Upper lobe of left lung (tissue), 6 donors: ENCODE measurements at regions not wholly inside any gene's neighbourhood (a gene's known extent, or its start where the extent isn't known, plus 50 kb on each side); places are given as distances from the start of the nearest gene placed in this dataset.

Source experiments
- ATAC-seq, 2 donors: fragments of 200-7000 bp; cut with Tn5 transposase; one replicate each; pipeline ENCODE4 v1.9.1; 2022; ENCODE audit warnings: mild to moderate bottlenecking in 2 of 2, moderate library complexity in 2 of 2; ENCODE audit not compliant: low FRiP score in 2 of 2
- DNase-seq, 2 donors: peaks; one replicate each; pipeline ENCODE4 v3.0.0-alpha.2; 2019 to 2020
- H3K27ac ChIP-seq, 4 donors: fragments of 200-600 bp; sonication (generic); one replicate each; pipeline ENCODE4 v1.5.1; 2016 to 2019
- H3K27me3 ChIP-seq, 4 donors: fragments of 200-600 bp; sonication (generic); one replicate each; pipeline ENCODE4 v1.5.1; 2017 to 2019
- H3K36me3 ChIP-seq, 4 donors: fragments of 200-600 bp; sonication (generic); one replicate each; pipeline ENCODE4 v1.5.1; 2016 to 2019
- H3K4me1 ChIP-seq, 4 donors: fragments of 200-600 bp; sonication (generic); one replicate each; pipeline ENCODE4 v1.5.1; 2018 to 2019
- H3K4me3 ChIP-seq, 4 donors: fragments of 200-600 bp; sonication (generic); one replicate each; pipeline ENCODE4 v1.5.1; 2017 to 2019; ENCODE audit warnings: mild to moderate bottlenecking in 2 of 4, moderate library complexity in 1 of 4
- H3K9me3 ChIP-seq, 4 donors: fragments of 200-600 bp; sonication (generic); one replicate each; pipeline ENCODE4 v1.5.1; 2018 to 2019
- EP300 ChIP-seq, 4 donors: sonication (generic); formaldehyde crosslinking; IDR thresholded peaks; one replicate each; pipeline ENCODE4 v1.5.1; 2017; ENCODE audit warnings: antibody characterized with exemption in 4 of 4, control low read depth in 2 of 4
- POLR2A ChIP-seq, 4 donors: fragments of 450-650 bp; IDR thresholded peaks; one replicate each; pipeline ENCODE4 v1.5.1; 2016 to 2017; ENCODE audit warnings: antibody characterized with exemption in 4 of 4, mild to moderate bottlenecking in 2 of 4
- POLR2AphosphoS5 ChIP-seq, 2 donors: sonication (generic); formaldehyde crosslinking; IDR thresholded peaks; one replicate each; pipeline ENCODE4 v1.5.1; 2017; ENCODE audit warnings: antibody characterized with exemption in 2 of 2
- WGBS, 2 donors: methylation state at CpG; one replicate each; pipeline ENCODE4 v1.1.5; 2017 to 2018; 5-methylcytosine and 5-hydroxymethylcytosine counted together
- TF ChIP-seq, protein P1 (sequence below), 6 experiments: fragments of 450-650 bp in 4 of 6; fragments of 200-600 bp in 2 of 6; sonication (generic) in 2 of 6; IDR thresholded peaks; one replicate each; pipeline ENCODE4 v1.5.1; 2016 to 2019; ENCODE audit warnings: antibody characterized with exemption in 6 of 6
- donor health status: DM: no; HTN: no; CAD: no; lungs with moderate emphysema.
- donor health status: DM: no; HTN: yes; CAD: no; lungs with severe emphysema.

DNA sequence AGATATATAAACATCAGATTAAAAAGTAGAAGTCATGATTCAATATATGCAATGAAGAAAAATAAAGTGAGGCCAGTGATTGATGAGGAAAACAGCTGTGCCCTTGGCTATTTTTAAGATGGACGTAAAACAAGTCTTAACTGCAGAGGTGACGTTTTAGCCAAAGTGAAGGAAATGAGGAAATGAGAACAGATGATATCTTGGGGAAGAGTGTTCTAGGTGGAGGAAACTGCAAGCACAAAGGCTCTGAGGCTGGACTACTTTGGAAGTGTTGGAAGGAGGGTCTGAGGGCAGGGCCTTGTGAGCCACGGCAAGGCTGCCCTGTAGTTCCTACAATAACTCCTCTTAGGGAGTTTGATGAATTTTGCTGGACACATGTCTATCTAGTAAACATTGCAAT is 140.5 kb upstream of the AKR1E2 start:
- no peaks in the 10 kb centered on the region for H3K27me3 ChIP-seq
- H3K4me3 ChIP-seq: no peak overlapping the region
- no peaks in the 10 kb centered on the region for H3K36me3 ChIP-seq
- H3K4me1 ChIP-seq: no peaks in the 10 kb centered on the region
- WGBS, 2 donors: 40 to 52% methylated on average over 3 of the region's 3 CpGs
- H3K27ac ChIP-seq: no peak overlapping the region
- TF ChIP-seq POLR2AphosphoS5 (IDR thresholded peaks at IDR 0.05) (no peak), POLR2A (IDR thresholded peaks at IDR 0.05) (no peak), EP300 (IDR thresholded peaks at IDR 0.05) (no peak)
- TF ChIP-seq, protein P1, sequence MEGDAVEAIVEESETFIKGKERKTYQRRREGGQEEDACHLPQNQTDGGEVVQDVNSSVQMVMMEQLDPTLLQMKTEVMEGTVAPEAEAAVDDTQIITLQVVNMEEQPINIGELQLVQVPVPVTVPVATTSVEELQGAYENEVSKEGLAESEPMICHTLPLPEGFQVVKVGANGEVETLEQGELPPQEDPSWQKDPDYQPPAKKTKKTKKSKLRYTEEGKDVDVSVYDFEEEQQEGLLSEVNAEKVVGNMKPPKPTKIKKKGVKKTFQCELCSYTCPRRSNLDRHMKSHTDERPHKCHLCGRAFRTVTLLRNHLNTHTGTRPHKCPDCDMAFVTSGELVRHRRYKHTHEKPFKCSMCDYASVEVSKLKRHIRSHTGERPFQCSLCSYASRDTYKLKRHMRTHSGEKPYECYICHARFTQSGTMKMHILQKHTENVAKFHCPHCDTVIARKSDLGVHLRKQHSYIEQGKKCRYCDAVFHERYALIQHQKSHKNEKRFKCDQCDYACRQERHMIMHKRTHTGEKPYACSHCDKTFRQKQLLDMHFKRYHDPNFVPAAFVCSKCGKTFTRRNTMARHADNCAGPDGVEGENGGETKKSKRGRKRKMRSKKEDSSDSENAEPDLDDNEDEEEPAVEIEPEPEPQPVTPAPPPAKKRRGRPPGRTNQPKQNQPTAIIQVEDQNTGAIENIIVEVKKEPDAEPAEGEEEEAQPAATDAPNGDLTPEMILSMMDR (IDR thresholded peaks at IDR 0.05): no peak
- DNase-seq (no peak), ATAC-seq (no peak)
- no peaks in the 10 kb centered on the region for H3K9me3 ChIP-seq

DNA sequence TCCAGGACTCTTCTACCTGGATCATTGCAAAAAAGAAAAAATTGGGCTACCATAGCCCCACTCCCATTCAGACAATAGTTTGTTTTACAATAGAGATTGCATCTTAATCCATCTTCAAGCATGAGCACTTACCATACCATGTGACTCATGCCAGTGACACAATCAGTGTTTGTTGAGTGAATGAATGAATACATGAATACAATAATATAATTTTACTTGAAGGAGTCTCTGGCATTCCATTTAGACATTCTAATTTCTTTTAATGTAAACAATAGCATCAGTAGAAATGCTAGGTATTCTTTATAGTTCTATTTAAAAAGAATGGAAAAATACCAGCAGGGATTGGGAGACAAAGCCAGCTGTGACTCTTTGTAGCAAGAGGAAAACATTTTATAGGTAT is 141.6 kb upstream of the AKR1E2 start:
- TF ChIP-seq POLR2AphosphoS5 (IDR thresholded peaks at IDR 0.05) (no peak), EP300 (IDR thresholded peaks at IDR 0.05) (no peak), POLR2A (IDR thresholded peaks at IDR 0.05) (no peak)
- TF ChIP-seq, protein P1 (IDR thresholded peaks at IDR 0.05): no peak
- Histone ChIP-seq H3K9me3 (no peaks in the 10 kb centered on the region), H3K4me3 (no peak overlapping the region), H3K27me3 (no peaks in the 10 kb centered on the region), H3K36me3 (no peaks in the 10 kb centered on the region), H3K27ac (no peak overlapping the region), H3K4me1 (no peaks in the 10 kb centered on the region)
- ATAC-seq: no peak
- DNase-seq: no peak

DNA sequence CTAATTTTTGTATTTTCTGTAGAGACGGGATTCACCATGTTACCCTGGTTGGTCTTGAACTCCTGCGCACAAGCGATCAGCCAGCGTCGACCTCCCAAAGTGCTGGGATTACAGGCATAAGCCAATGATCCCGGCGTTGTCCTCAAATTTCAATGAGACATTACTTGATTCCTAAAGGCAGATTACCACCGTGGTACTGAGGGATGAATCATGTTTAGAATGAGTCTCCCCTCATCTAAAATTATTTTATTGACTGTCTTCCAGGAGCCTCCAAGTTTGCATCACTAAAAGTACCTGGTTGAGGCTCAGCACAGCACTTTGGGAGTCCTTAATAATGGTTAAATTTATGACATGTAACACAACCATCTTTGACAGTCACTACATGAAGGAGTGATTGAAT is 142.2 kb upstream of the AKR1E2 start:
- H3K27me3 ChIP-seq: no peaks in the 10 kb centered on the region
- 97 to 98% methylated on average over 8 of the region's 8 CpGs for WGBS, 2 donors
- H3K36me3 ChIP-seq: no peaks in the 10 kb centered on the region
- DNase-seq (no peak), ATAC-seq (no peak)
- H3K27ac ChIP-seq: no peak overlapping the region
- H3K9me3 ChIP-seq: no peaks in the 10 kb centered on the region
- H3K4me3 ChIP-seq: no peak overlapping the region
- H3K4me1 ChIP-seq: peaks cover 0 to under 1% (median 0%) of the 10 kb centered on the region in 4 donors
- TF ChIP-seq, protein P1 (IDR thresholded peaks at IDR 0.05): no peak
- no peak for TF ChIP-seq POLR2AphosphoS5 (IDR thresholded peaks at IDR 0.05)
- TF ChIP-seq POLR2A (IDR thresholded peaks at IDR 0.05): no peak
- no peak for TF ChIP-seq EP300 (IDR thresholded peaks at IDR 0.05)

DNA sequence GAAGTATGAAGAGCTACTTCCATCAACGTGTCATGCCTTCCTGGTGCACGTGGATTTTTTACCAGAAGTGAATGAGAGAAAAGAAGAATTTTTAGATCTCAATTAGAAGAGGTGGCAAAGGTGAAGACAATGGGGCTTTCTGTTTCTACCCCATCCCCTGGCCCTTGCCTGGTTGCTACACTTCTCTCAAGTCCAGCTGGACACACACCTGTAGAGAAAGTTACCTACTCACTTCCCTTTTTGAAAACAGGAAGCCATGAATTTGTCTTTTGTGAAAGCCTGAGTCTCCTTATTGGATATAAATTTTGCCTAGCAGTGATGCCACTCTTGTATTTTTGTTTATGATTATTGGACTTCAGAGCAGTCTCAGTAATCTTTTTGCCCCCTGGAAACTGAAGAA is 142.9 kb upstream of the AKR1E2 start:
- H3K36me3 ChIP-seq: no peaks in the 10 kb centered on the region
- H3K4me3 ChIP-seq: no peak overlapping the region
- DNase-seq: no peak
- TF ChIP-seq EP300 (IDR thresholded peaks at IDR 0.05) (no peak), POLR2A (IDR thresholded peaks at IDR 0.05) (no peak), POLR2AphosphoS5 (IDR thresholded peaks at IDR 0.05) (no peak)
- TF ChIP-seq, protein P1 (IDR thresholded peaks at IDR 0.05): no peak
- no peaks in the 10 kb centered on the region for H3K27me3 ChIP-seq
- 62 to 82% methylated on average over 2 of the region's 2 CpGs for WGBS, 2 donors
- H3K27ac ChIP-seq: no peak overlapping the region
- H3K4me1 ChIP-seq: peaks cover 0 to 7% (median 2%) of the 10 kb centered on the region in 4 donors
- H3K9me3 ChIP-seq: no peaks in the 10 kb centered on the region
- no peak for ATAC-seq

DNA sequence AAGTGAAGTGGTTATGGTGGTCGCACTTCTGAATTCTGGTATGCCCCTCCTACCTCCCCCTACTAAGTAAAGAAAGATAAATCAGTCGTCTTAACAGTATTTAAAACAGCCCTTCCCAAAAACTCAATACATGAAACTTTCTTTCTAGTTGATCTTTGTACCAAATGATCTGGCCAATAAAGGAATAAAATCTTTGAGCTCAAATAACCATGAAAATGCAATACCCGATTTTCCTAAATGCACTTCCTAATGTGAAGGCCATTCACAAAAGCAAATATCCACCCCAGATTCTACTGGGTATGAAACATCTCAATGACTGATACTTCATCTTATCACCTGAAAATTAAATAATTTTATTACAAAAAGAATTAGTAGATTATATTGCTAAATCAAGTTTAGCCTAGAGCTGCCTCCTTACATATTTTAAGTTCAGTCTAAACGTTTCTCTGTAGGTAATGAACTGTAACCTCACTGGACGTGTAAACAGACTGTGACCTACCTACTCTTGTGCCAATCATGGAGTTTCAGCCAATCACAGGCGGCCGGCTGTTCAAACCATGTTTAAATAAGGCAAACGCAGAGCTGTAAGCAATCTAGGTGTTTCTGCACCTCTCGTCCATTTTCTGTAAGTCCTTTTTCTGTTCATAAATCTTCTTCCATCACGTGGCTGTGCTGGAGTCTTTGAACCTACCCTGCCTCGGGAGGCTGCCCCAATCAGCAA is 146.9 kb upstream of the AKR1E2 start:
- Histone ChIP-seq H3K36me3 (no peaks in the 10 kb centered on the region), H3K4me1 (peaks cover 0 to 8% (median 2%) of the 10 kb centered on the region in 4 donors), H3K9me3 (no peaks in the 10 kb centered on the region), H3K27me3 (no peaks in the 10 kb centered on the region), H3K4me3 (no peak overlapping the region), H3K27ac (no peak overlapping the region)
- TF ChIP-seq EP300 (IDR thresholded peaks at IDR 0.05): no peak
- TF ChIP-seq, protein P1 (IDR thresholded peaks at IDR 0.05): no peak
- TF ChIP-seq POLR2AphosphoS5 (IDR thresholded peaks at IDR 0.05): no peak
- no peak for TF ChIP-seq POLR2A (IDR thresholded peaks at IDR 0.05)
- WGBS, 2 donors: 85 to 89% methylated on average over 11 of the region's 11 CpGs
- no peak for ATAC-seq
- DNase-seq: no peak
